ENCODE measurements at regions not wholly inside any gene's neighbourhood (a gene's known extent, or its start where the extent isn't known, plus 50 kb on each side); places are given as distances from the start of the nearest gene placed in this dataset.

- DNase-seq = no peak
Observed at GRCh38 chr13:61086087-61086486, 329.6 kb downstream of the PCDH20 start.

GRCh38 chr13:61084988-61085387 lies 330.7 kb downstream of the PCDH20 start:
- in situ Hi-C loops (cut with MboI; ENCODE audit: low pct_unique_long_range_greater_than_20kb, low sequenced_read_pairs) = no loop called here
- DNase-seq = no peak

More at GRCh38 chr13:61086087-61086486, 329.6 kb downstream of the PCDH20 start:
- in situ Hi-C loops (cut with MboI; ENCODE audit: low pct_unique_long_range_greater_than_20kb, low sequenced_read_pairs) = no loop called here

- DNase-seq = no peak
- in situ Hi-C loops (cut with MboI; ENCODE audit: low pct_unique_long_range_greater_than_20kb, low sequenced_read_pairs) = no loop called here
Observed at GRCh38 chr13:61078976-61079770, 336.5 kb downstream of the PCDH20 start.

- peak; percentile 19 for DNase-seq
- in situ Hi-C loops (cut with MboI; ENCODE audit: low pct_unique_long_range_greater_than_20kb, low sequenced_read_pairs) = no loop called here
Observed at GRCh38 chr13:61052175-61052574, 363.5 kb downstream of the PCDH20 start.

GRCh38 chr13:61045251-61045650 lies 370.4 kb downstream of the PCDH20 start:
- in situ Hi-C loops (cut with MboI; ENCODE audit: low pct_unique_long_range_greater_than_20kb, low sequenced_read_pairs) = no loop called here
- DNase-seq = no peak

- in situ Hi-C loops (cut with MboI; ENCODE audit: low pct_unique_long_range_greater_than_20kb, low sequenced_read_pairs) = no loop called here
- no peak for DNase-seq
Observed at GRCh38 chr13:61040181-61040580, 375.5 kb downstream of the PCDH20 start.

- no peak for DNase-seq
- in situ Hi-C loops (cut with MboI; ENCODE audit: low pct_unique_long_range_greater_than_20kb, low sequenced_read_pairs) = no loop called here
Observed at GRCh38 chr13:61039302-61039701, 376.3 kb downstream of the PCDH20 start.

GRCh38 chr13:61036715-61037114 lies 378.9 kb downstream of the PCDH20 start:
- in situ Hi-C loops (cut with MboI; ENCODE audit: low pct_unique_long_range_greater_than_20kb, low sequenced_read_pairs) = no loop called here
- DNase-seq = no peak

GRCh38 chr13:61030445-61030844 lies 385.2 kb downstream of the PCDH20 start:
- in situ Hi-C loops (cut with MboI; ENCODE audit: low pct_unique_long_range_greater_than_20kb, low sequenced_read_pairs) = no loop called here
- no peak for DNase-seq

GRCh38 chr13:61029064-61029463 lies 386.6 kb downstream of the PCDH20 start:
- DNase-seq = no peak
- in situ Hi-C loops (cut with MboI; ENCODE audit: low pct_unique_long_range_greater_than_20kb, low sequenced_read_pairs) = no loop called here

- in situ Hi-C loops (cut with MboI; ENCODE audit: low pct_unique_long_range_greater_than_20kb, low sequenced_read_pairs) = no loop called here
- no peak for DNase-seq
Observed at GRCh38 chr13:61024046-61024445, 391.6 kb downstream of the PCDH20 start.

GRCh38 chr13:61021838-61022237 lies 393.8 kb downstream of the PCDH20 start:
- in situ Hi-C loops (cut with MboI; ENCODE audit: low pct_unique_long_range_greater_than_20kb, low sequenced_read_pairs) = no loop called here
- DNase-seq = no peak

- DNase-seq = no peak
Observed at GRCh38 chr13:61013796-61014195, 401.9 kb downstream of the PCDH20 start.

GRCh38 chr13:61010358-61010757 lies 405.3 kb downstream of the PCDH20 start:
- in situ Hi-C loops (cut with MboI; ENCODE audit: low pct_unique_long_range_greater_than_20kb, low sequenced_read_pairs) = no loop called here
- DNase-seq = no peak

More at GRCh38 chr13:61013796-61014195, 401.9 kb downstream of the PCDH20 start:
- in situ Hi-C loops (cut with MboI; ENCODE audit: low pct_unique_long_range_greater_than_20kb, low sequenced_read_pairs) = no loop called here

GRCh38 chr13:61002686-61003085 lies 413.0 kb downstream of the PCDH20 start:
- DNase-seq = no peak
- in situ Hi-C loops (cut with MboI; ENCODE audit: low pct_unique_long_range_greater_than_20kb, low sequenced_read_pairs) = no loop called here

GRCh38 chr13:60990032-60990733 lies 425.5 kb downstream of the PCDH20 start:
- DNase-seq = peak; percentile 43

GRCh38 chr13:60986301-60986700 lies 429.3 kb downstream of the PCDH20 start:
- no peak for DNase-seq
- in situ Hi-C loops (cut with MboI; ENCODE audit: low pct_unique_long_range_greater_than_20kb, low sequenced_read_pairs) = no loop called here

More at GRCh38 chr13:60990032-60990733, 425.5 kb downstream of the PCDH20 start:
- in situ Hi-C loops (cut with MboI; ENCODE audit: low pct_unique_long_range_greater_than_20kb, low sequenced_read_pairs) = no loop called here

GRCh38 chr13:60981407-60981806 lies 434.2 kb downstream of the PCDH20 start:
- in situ Hi-C loops (cut with MboI; ENCODE audit: low pct_unique_long_range_greater_than_20kb, low sequenced_read_pairs) = no loop called here
- DNase-seq = no peak

- no peak for DNase-seq
- in situ Hi-C loops (cut with MboI; ENCODE audit: low pct_unique_long_range_greater_than_20kb, low sequenced_read_pairs) = no loop called here
Observed at GRCh38 chr13:60976367-60976766, 439.3 kb downstream of the PCDH20 start.

- in situ Hi-C loops (cut with MboI; ENCODE audit: low pct_unique_long_range_greater_than_20kb, low sequenced_read_pairs) = no loop called here
- DNase-seq = no peak
Observed at GRCh38 chr13:60974296-60974695, 441.4 kb downstream of the PCDH20 start.
